ENCODE measurements at regions not wholly inside any gene's neighbourhood (a gene's known extent, or its start where the extent isn't known, plus 50 kb on each side); places are given as distances from the start of the nearest gene placed in this dataset.

- Histone ChIP-seq H3K27ac (peak overlapping the region; percentile 71 to 86), H3K4me3 (peak overlapping the region; percentile 50)
- no peak for TF ChIP-seq CTCF (IDR thresholded peaks at IDR 0.05)
- DNase-seq (ENCODE audit: low spot score) = peak; percentile 94
These were observed 288.6 kb downstream of the UACA start for GRCh38 chr15:70474471-70475406.

GRCh38 chr15:70473581-70474370 lies 289.6 kb downstream of the UACA start:
- H3K4me3 ChIP-seq = peak overlapping the region; percentile 50
- TF ChIP-seq CTCF (IDR thresholded peaks at IDR 0.05) = no peak
- peak overlapping the region; percentile 71 to 86 for H3K27ac ChIP-seq
- no peak for DNase-seq (ENCODE audit: low spot score)

DNA sequence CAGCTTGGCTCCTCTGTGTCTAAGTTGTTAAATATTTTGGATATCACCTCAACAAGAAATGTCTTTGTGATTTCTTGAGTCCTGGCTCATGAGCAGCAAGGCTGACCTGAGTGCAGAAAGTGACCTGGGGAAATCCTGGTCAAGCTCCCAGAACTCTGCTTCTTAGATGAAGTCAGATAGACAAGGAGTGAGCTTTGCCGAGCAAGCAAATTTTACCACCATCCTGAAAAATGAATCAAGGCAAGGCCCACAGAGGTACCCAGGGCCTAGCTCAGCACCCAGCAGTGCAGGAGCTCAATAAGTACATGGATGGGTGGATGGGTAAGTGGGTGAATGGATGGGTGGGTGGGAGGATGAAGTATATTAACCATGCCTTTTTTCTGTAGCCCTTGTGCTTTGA lies 291.8 kb downstream of the UACA start:
- H3K27ac ChIP-seq = no peak overlapping the region
- DNase-seq (ENCODE audit: low spot score) = no peak
- H3K4me3 ChIP-seq = no peak overlapping the region
- no peak for TF ChIP-seq CTCF (IDR thresholded peaks at IDR 0.05)

DNA sequence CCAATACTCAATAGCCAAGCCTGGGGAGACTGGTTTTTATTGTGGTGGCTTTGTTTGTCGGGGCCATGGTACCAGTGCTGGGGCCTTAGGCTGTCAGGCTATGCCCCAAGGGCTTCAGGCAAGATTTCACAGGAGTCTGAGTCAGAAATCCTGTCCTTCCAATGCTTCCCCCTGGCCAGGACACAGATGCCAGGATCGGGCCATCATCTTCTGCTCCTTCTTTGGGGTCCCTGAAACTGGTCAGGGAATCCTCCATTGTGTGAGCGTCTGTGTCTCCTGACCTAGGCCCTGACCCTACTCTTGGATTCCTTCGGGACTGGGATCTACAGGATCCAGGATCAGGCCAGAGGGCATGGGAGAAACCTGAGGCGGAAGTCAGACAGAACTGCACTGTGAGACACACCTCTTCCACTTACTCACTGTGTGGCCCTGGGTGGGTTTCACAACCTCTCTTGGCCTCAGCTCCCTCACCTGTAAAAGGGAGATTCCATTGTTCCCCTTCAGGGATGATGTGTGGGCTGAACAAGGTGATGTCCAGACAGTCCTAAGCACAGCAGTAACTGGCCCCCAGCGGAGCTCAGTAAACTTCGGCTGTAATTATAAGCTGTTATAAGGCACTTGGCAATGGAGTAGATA lies 292.7 kb downstream of the UACA start:
- H3K4me3 ChIP-seq = no peak overlapping the region
- no peak overlapping the region for H3K27ac ChIP-seq
- DNase-seq (ENCODE audit: low spot score) = no peak
- TF ChIP-seq CTCF (IDR thresholded peaks at IDR 0.05) = no peak

- TF ChIP-seq CTCF (IDR thresholded peaks at IDR 0.05) = no peak
- DNase-seq (ENCODE audit: low spot score) = no peak
- no peak overlapping the region for H3K27ac ChIP-seq
- H3K4me3 ChIP-seq = no peak overlapping the region
These were observed 293.5 kb downstream of the UACA start for GRCh38 chr15:70469651-70470555.

GRCh38 chr15:70469182-70469581 lies 294.2 kb downstream of the UACA start:
- H3K27ac ChIP-seq = no peak overlapping the region
- no peak overlapping the region for H3K4me3 ChIP-seq
- DNase-seq (ENCODE audit: low spot score) = no peak
- no peak for TF ChIP-seq CTCF (IDR thresholded peaks at IDR 0.05)

Measured in coronary artery (tissue), 2 donors.